Common myeloid progenitor, CD34-positive (primary cell): ENCODE measurements at regions not wholly inside any gene's neighbourhood (a gene's known extent, or its start where the extent isn't known, plus 50 kb on each side); places are given as distances from the start of the nearest gene placed in this dataset.

Experiments
- CTCF ChIA-PET: fragments of 350-600 bp; sonication (Branson Sonifier 250); formaldehyde crosslinking; loops from one replicate; lab custom pipeline; 2021; ENCODE audit warnings: antibody characterized with exemption; lab: Charles Lee
- POLR2A ChIA-PET: fragments of 350-600 bp; sonication (Branson Sonifier 250); formaldehyde crosslinking; loops from one replicate; lab custom pipeline; 2021; ENCODE audit warnings: antibody characterized with exemption; lab: Charles Lee
- DNase-seq, 3 donors: peaks; one replicate each; pipeline versions ENCODE4 v3.0.0 to v3.0.0-alpha.2; 2013
- H3K27ac ChIP-seq, 2 experiments: 1 replicate in 1 of 2; 2 replicates in 1 of 2; pipeline ENCODE4 v1.7.0; 2013; ENCODE audit warnings: inconsistent platforms in 2 of 2, low read length in 2 of 2, mild to moderate bottlenecking in 2 of 2, low read depth in 1 of 2, moderate library complexity in 1 of 2; ENCODE audit not compliant: severe bottlenecking in 2 of 2, insufficient read depth in 1 of 2, poor library complexity in 1 of 2
- H3K27me3 ChIP-seq, 5 experiments: replicated peaks in 2 of 5; 1 replicate in 3 of 5; 2 replicates in 2 of 5; pipeline versions ENCODE4 v1.6.1 to v1.7.0; 2013; ENCODE audit warnings: low read length in 4 of 5, mild to moderate bottlenecking in 2 of 5, moderate library complexity in 2 of 5, inconsistent platforms in 1 of 5; ENCODE audit not compliant: insufficient read depth in 5 of 5, control insufficient read depth in 4 of 5
- H3K36me3 ChIP-seq, 4 experiments: 1 replicate in 2 of 4; 2 replicates in 2 of 4; pipeline versions ENCODE4 v1.6.1 to v1.7.0; 2013; ENCODE audit warnings: low read length in 3 of 4, control low read depth in 1 of 4, mild to moderate bottlenecking in 1 of 4; ENCODE audit not compliant: control insufficient read depth in 4 of 4, insufficient read depth in 4 of 4
- H3K4me1 ChIP-seq, 4 experiments: 1 replicate in 3 of 4; 2 replicates in 1 of 4; pipeline versions ENCODE4 v1.6.1 to v1.7.1; 2013; ENCODE audit warnings: low read length in 3 of 4, mild to moderate bottlenecking in 3 of 4, control low read depth in 1 of 4, inconsistent platforms in 1 of 4, moderate library complexity in 1 of 4; ENCODE audit not compliant: control insufficient read depth in 4 of 4, insufficient read depth in 4 of 4; ENCODE audit errors: control extremely low read depth in 1 of 4
- H3K4me3 ChIP-seq, 7 experiments: 1 replicate in 4 of 7; 2 replicates in 3 of 7; pipeline versions ENCODE4 v1.5.1 to v1.7.0; 2013; ENCODE audit warnings: mild to moderate bottlenecking in 7 of 7, low read length in 6 of 7, moderate library complexity in 6 of 7, inconsistent platforms in 2 of 7, low read depth in 2 of 7, control low read depth in 1 of 7; ENCODE audit not compliant: insufficient read depth in 4 of 7, control insufficient read depth in 1 of 7; ENCODE audit errors: extremely low read depth in 1 of 7
- H3K9me3 ChIP-seq, 5 experiments: 1 replicate in 4 of 5; 2 replicates in 1 of 5; pipeline versions ENCODE4 v1.6.1 to v1.7.1; 2013; ENCODE audit warnings: low read length in 4 of 5, mild to moderate bottlenecking in 2 of 5, inconsistent platforms in 1 of 5, low read depth in 1 of 5, moderate library complexity in 1 of 5; ENCODE audit not compliant: control insufficient read depth in 4 of 5, insufficient read depth in 2 of 5; ENCODE audit errors: control extremely low read depth in 1 of 5
- WGBS: methylation state at CpG from one replicate; pipeline ENCODE4 v1.1.5; 2013; ENCODE audit not compliant: insufficient coverage; 5-methylcytosine and 5-hydroxymethylcytosine counted together

DNA sequence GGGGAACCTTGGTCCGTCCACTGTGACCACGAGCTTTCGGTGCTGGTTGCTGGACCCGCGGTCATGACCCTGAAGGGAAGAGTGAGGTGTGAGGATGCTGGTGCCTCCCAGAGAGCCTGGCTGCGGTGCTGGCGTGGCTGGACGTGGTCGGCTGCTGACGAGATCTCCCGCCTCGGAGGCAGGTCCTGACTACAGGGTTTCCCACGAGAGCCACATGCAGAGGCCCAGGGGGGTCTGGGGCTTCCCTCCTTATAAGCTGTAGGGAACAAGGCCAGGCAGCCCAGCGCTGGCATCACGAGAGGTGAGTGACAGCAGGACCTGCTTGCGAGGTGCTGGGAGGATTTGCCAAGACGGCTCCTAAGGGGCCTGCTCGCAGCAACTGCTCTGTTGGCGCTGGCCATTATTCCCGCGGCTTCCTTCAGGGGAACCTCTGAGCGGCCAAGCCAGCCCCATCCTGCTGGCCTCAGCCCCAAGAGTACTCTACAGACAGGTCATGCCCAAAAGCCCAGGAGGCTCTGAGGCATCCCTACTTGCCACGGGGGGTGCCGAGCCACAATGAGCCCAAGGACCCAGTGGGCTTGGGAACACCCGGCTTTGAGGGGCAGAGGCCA is 134.8 kb downstream of the FOXL1 start:
- ChIA-PET CTCF (no interaction called here), POLR2A (no interaction called here)
- WGBS: 90% methylated on average over 25 of the region's 25 CpGs
- DNase-seq: no peak
- H3K9me3 ChIP-seq: peaks cover 0 to 2% (median 0%) of the 10 kb centered on the region in 5 experiments
- H3K4me1 ChIP-seq: no peaks in the 10 kb centered on the region
- H3K4me3 ChIP-seq: no peak overlapping the region
- H3K36me3 ChIP-seq: no peaks in the 10 kb centered on the region
- H3K27ac ChIP-seq: no peak overlapping the region
- H3K27me3 ChIP-seq: peaks cover 0 to 34% (median 4%) of the 10 kb centered on the region in 5 experiments

DNA sequence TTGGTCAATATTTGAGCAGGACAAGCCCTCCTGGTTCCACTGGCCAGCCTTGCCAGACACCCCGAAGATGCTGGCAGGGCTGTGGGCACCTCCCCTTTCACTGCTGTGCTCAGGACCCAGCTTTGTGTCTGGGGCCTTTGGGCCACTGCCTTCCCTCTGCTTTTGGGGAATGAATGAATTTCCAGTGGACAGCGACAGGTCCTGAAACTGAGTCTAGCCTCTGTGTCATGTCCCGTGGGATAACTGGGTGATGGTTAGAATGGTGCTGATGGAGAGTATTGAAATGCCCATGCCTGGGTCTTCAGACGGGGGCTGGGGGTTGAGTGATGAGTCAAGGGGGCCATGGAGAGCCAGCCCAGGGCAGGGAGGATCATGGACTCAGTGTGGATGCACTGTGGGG is 135.8 kb downstream of the FOXL1 start:
- DNase-seq: no peak
- Histone ChIP-seq H3K27me3 (peaks cover 0 to 43% (median 4%) of the 10 kb centered on the region in 5 experiments), H3K36me3 (no peaks in the 10 kb centered on the region), H3K4me3 (no peak overlapping the region), H3K27ac (no peak overlapping the region), H3K9me3 (peaks cover 0 to under 1% (median 0%) of the 10 kb centered on the region in 5 experiments), H3K4me1 (no peaks in the 10 kb centered on the region)
- ChIA-PET POLR2A (no interaction called here), CTCF (no interaction called here)
- 67% methylated on average over 3 of the region's 4 CpGs for WGBS

DNA sequence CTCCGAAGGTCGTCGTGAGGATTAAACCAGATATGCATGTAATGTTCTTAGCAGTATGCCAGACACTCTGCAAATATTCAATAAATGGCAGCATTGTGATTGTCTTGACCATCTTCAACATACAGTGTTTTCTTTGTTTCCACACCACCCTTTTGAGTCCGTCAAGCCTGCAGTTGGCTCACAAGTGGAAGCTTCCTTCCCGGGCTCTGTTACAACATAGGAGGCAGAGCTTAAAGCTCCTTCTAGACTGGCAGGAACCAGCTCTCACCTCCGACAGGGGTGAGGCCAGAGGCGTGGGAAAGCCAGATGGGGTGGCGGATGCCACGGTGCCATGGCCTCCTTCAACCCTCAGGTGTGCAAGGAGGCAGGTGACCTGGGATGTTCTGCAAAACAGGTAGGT is 138.3 kb downstream of the FOXL1 start:
- H3K27ac ChIP-seq: no peak overlapping the region
- H3K27me3 ChIP-seq: peaks cover 0 to 32% (median 6%) of the 10 kb centered on the region in 5 experiments
- no peak for DNase-seq
- CTCF ChIA-PET: no interaction called here
- H3K4me3 ChIP-seq: no peak overlapping the region
- no peaks in the 10 kb centered on the region for H3K4me1 ChIP-seq
- no peaks in the 10 kb centered on the region for H3K9me3 ChIP-seq
- 74% methylated on average over 7 of the region's 9 CpGs for WGBS
- POLR2A ChIA-PET: no interaction called here
- H3K36me3 ChIP-seq: no peaks in the 10 kb centered on the region

DNA sequence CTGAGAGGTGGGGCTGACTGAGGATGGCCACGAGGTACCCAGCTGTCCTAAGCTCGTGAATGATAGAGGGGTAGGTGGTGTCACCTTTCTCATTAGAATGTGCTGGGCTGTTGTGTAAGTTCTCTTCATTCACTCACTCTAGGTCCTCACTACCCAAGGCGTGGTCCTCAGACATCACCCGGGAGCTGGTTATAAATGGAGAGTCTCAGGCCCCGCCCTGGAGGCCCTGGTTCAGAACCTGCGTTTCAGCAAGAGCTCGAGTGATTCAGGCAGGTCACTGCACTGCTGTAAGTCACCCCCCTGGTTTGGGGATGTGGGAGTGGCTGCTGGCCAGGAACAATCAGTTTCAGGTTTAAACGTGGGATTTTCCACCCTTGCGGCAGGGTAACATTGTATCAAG is 139.8 kb downstream of the FOXL1 start:
- no peak for DNase-seq
- ChIA-PET POLR2A (no interaction called here), CTCF (interaction anchor here (1.2 kb wide), 1 partner anchor 41 kb away, joined by 3 read pairs; no protein-coding TSS in a partner anchor)
- Histone ChIP-seq H3K9me3 (no peaks in the 10 kb centered on the region), H3K4me3 (no peak overlapping the region), H3K4me1 (no peaks in the 10 kb centered on the region), H3K27me3 (peaks cover 0 to 32% (median 6%) of the 10 kb centered on the region in 5 experiments), H3K36me3 (no peaks in the 10 kb centered on the region), H3K27ac (no peak overlapping the region)
- 41% methylated on average over 5 of the region's 9 CpGs for WGBS

DNA sequence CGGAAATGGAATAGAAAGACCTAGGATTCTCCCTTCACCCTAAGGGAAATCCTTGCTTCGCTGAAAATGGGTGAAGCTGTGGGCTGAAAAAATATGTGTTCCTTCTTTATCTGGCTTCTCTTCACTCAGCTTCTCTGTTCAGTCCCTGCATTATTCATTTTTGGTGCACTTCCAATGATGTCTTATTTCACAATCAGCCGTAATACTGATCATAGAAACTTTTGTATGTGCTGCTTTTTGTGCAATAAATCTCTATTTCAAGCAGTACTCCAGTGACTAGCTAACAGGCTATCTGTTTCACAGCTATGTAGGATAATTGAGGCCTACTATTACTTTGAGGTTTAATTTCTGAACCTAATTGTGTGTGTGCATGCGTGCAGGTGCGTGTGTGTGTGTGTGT is 144.6 kb downstream of the FOXL1 start:
- Histone ChIP-seq H3K27ac (no peak overlapping the region), H3K27me3 (peaks cover 2 to 30% (median 2%) of the 10 kb centered on the region in 5 experiments), H3K36me3 (no peaks in the 10 kb centered on the region), H3K9me3 (no peaks in the 10 kb centered on the region), H3K4me1 (no peaks in the 10 kb centered on the region), H3K4me3 (no peak overlapping the region)
- POLR2A ChIA-PET: no interaction called here
- DNase-seq: no peak
- 100% methylated on average over 2 of the region's 5 CpGs for WGBS
- CTCF ChIA-PET: no interaction called here

DNA sequence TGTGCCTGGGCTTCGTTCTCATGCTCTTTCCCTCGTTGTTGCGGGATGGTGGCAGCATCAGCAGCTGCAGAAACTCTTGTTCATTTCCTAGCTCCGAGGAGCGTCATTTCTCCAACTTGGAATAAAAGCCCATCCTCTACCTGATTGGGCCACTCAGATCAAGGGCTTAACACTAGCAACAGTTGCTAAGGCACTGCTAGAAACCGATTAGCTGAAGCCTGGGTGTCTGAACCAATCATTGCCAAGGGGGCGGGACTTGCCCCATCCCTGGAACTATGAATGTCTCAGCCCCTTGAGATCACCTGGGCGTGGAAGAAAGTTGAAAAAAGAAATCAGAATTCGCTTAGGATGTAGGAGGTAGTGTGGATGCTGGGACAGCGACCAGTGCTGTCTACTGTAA is 145.3 kb downstream of the FOXL1 start:
- POLR2A ChIA-PET: no interaction called here
- Histone ChIP-seq H3K4me1 (no peaks in the 10 kb centered on the region), H3K27me3 (peaks cover 2 to 30% (median 5%) of the 10 kb centered on the region in 5 experiments), H3K27ac (no peak overlapping the region), H3K9me3 (no peaks in the 10 kb centered on the region), H3K36me3 (no peaks in the 10 kb centered on the region), H3K4me3 (no peak overlapping the region)
- CTCF ChIA-PET: no interaction called here
- 91% methylated on average over 10 of the region's 10 CpGs for WGBS
- DNase-seq: no peak

DNA sequence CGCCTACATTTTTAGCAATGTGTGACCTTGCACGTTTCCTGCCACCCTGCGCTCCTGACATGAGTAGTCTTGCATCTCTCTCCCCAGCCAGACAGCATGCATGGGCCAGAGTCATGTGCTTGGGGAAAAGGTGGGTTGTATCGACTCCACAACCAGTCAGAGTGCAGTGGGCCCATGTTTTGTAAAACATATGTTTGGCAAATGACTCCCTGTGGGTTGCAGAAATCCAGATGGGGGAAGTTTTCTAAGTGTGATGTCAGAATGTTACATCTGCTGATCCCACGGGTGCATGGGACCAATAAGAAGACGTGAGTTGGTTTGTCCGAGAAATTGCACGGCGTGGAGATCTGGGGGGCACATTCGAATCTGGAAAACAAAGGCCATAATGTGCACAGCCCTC is 147.1 kb downstream of the FOXL1 start:
- 92% methylated on average over 9 of the region's 10 CpGs for WGBS
- Histone ChIP-seq H3K4me1 (no peaks in the 10 kb centered on the region), H3K27ac (no peak overlapping the region), H3K27me3 (peaks cover 2 to 40% (median 15%) of the 10 kb centered on the region in 5 experiments), H3K36me3 (no peaks in the 10 kb centered on the region), H3K9me3 (no peaks in the 10 kb centered on the region), H3K4me3 (no peak overlapping the region)
- POLR2A ChIA-PET: no interaction called here
- CTCF ChIA-PET: no interaction called here
- no peak for DNase-seq
